Ovary (tissue), 3 donors: ENCODE measurements at regions not wholly inside any gene's neighbourhood (a gene's known extent, or its start where the extent isn't known, plus 50 kb on each side); places are given as distances from the start of the nearest gene placed in this dataset.
"Not testable (repeated sequence)": the region's sequence is repeated elsewhere in the genome, so short reads cannot be mapped to it uniquely, and the experiment has no call there.

ENCODE experiments used
- EP300 ChIP-seq: sonication (generic); formaldehyde crosslinking; IDR thresholded peaks from one replicate; pipeline ENCODE4 v1.6.1; 2017; ENCODE audit warnings: antibody characterized with exemption
- POLR2A ChIP-seq: fragments of 450-650 bp; IDR thresholded peaks from one replicate; pipeline ENCODE4 v1.6.1; 2017; ENCODE audit warnings: antibody characterized with exemption, mild to moderate bottlenecking, moderate library complexity
- TF ChIP-seq, protein P1 (sequence below), 3 donors: fragments of 450-650 bp in 2 of 3; fragments of 200-600 bp in 1 of 3; IDR thresholded peaks; one replicate each; pipeline versions ENCODE4 v1.5.1 to v1.8.0; 2016 to 2022; ENCODE audit warnings: antibody characterized with exemption in 3 of 3, mild to moderate bottlenecking in 1 of 3
- donor health status: DM: no; HTN: no; CAD: no.

DNA sequence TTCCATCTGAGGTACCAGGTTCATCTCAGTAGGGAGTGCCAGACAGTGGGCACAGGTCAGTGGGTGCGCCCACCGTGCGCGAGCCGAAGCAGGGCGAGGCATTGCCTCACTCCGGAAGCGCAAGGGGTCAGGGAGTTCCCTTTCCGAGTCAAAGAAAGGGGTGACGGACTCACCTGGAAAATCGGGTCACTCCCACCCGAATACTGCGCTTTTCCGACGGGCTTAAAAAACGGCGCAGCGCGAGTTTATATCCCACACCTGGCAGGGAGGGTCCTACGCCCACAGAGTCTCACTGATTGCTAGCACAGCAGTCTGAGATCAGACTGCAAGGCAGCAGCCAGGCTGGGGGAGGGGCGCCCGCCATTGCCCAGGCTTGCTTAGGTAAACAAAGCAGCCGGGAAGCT lies 101.5 kb upstream of the POMZP3 start:
- TF ChIP-seq, protein P1, sequence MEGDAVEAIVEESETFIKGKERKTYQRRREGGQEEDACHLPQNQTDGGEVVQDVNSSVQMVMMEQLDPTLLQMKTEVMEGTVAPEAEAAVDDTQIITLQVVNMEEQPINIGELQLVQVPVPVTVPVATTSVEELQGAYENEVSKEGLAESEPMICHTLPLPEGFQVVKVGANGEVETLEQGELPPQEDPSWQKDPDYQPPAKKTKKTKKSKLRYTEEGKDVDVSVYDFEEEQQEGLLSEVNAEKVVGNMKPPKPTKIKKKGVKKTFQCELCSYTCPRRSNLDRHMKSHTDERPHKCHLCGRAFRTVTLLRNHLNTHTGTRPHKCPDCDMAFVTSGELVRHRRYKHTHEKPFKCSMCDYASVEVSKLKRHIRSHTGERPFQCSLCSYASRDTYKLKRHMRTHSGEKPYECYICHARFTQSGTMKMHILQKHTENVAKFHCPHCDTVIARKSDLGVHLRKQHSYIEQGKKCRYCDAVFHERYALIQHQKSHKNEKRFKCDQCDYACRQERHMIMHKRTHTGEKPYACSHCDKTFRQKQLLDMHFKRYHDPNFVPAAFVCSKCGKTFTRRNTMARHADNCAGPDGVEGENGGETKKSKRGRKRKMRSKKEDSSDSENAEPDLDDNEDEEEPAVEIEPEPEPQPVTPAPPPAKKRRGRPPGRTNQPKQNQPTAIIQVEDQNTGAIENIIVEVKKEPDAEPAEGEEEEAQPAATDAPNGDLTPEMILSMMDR (IDR thresholded peaks at IDR 0.05) = not testable (repeated sequence)
- not testable (repeated sequence) for TF ChIP-seq EP300, POLR2A
